Neuronal stem cell (in vitro differentiated cells): ENCODE measurements at regions not wholly inside any gene's neighbourhood (a gene's known extent, or its start where the extent isn't known, plus 50 kb on each side); places are given as distances from the start of the nearest gene placed in this dataset.

Experiments
- DNase-seq: peaks from one replicate; pipeline ENCODE4 v3.0.0-alpha.2; 2013; ENCODE audit warnings: low spot score
- H2AFZ ChIP-seq: one replicate; pipeline ENCODE4 v1.6.1; 2013; ENCODE audit warnings: mild to moderate bottlenecking, low read length, inconsistent platforms
- H2AK5ac ChIP-seq: 2 replicates; pipeline ENCODE4 v1.6.1; 2013; ENCODE audit warnings: low read depth, mild to moderate bottlenecking, inconsistent platforms, low read length, moderate library complexity, mixed read lengths
- H2BK120ac ChIP-seq: 2 replicates; pipeline ENCODE4 v1.6.1; 2013; ENCODE audit warnings: low read depth, mild to moderate bottlenecking, inconsistent platforms, low read length, moderate library complexity, mixed read lengths
- H2BK12ac ChIP-seq: one replicate; pipeline ENCODE4 v1.6.1; 2013; ENCODE audit warnings: low read length, inconsistent platforms
- H2BK15ac ChIP-seq: 2 replicates; pipeline ENCODE4 v1.6.1; 2013; ENCODE audit warnings: mild to moderate bottlenecking, low read length, inconsistent platforms, mixed read lengths
- H2BK5ac ChIP-seq: one replicate; pipeline ENCODE4 v1.6.1; 2013; ENCODE audit warnings: inconsistent platforms, mild to moderate bottlenecking, low read length, moderate library complexity
- H3K14ac ChIP-seq: one replicate; pipeline ENCODE4 v1.6.1; 2013; ENCODE audit warnings: low read length, inconsistent platforms
- H3K18ac ChIP-seq: 2 replicates; pipeline ENCODE4 v1.6.1; 2013; ENCODE audit warnings: low read length, inconsistent platforms
- H3K23ac ChIP-seq: 2 replicates; pipeline ENCODE4 v1.6.1; 2013; ENCODE audit warnings: low read depth, mild to moderate bottlenecking, mixed read lengths, low read length, inconsistent platforms; ENCODE audit not compliant: poor library complexity
- H3K27ac ChIP-seq: replicated peaks from 3 replicates; pipeline ENCODE4 v1.5.1; 2013; ENCODE audit warnings: low read length, inconsistent platforms
- H3K27me3 ChIP-seq, 3 experiments: 2 replicates each; pipeline ENCODE4 v1.6.1; 2013; ENCODE audit warnings: low read length in 3 of 3, mild to moderate bottlenecking in 2 of 3, inconsistent platforms in 1 of 3, low read depth in 1 of 3, mixed read lengths in 1 of 3, moderate library complexity in 1 of 3; ENCODE audit not compliant: control insufficient read depth in 3 of 3, insufficient read depth in 3 of 3
- H3K36me3 ChIP-seq, 2 donors: replicated peaks in 1 of 2; 2 replicates each; pipeline ENCODE4 v1.6.1; 2013; ENCODE audit warnings: low read length in 2 of 2; ENCODE audit not compliant: control insufficient read depth in 2 of 2, insufficient read depth in 2 of 2
- H3K4ac ChIP-seq: 2 replicates; pipeline ENCODE4 v1.6.1; 2013; ENCODE audit warnings: inconsistent platforms, mild to moderate bottlenecking, low read length, moderate library complexity
- H3K4me1 ChIP-seq, 2 donors: 1 replicate in 1 of 2; 2 replicates in 1 of 2; pipeline ENCODE4 v1.6.1; 2013; ENCODE audit warnings: low read length in 2 of 2, low read depth in 1 of 2; ENCODE audit not compliant: control insufficient read depth in 2 of 2, insufficient read depth in 1 of 2
- H3K4me2 ChIP-seq: one replicate; pipeline ENCODE4 v1.6.1; 2013; ENCODE audit warnings: mild to moderate bottlenecking, low read length, inconsistent platforms; ENCODE audit not compliant: insufficient read depth, poor library complexity, severe bottlenecking
- H3K4me3 ChIP-seq, 2 donors: 2 replicates each; pipeline ENCODE4 v1.5.1; 2013; ENCODE audit warnings: low read length in 2 of 2, mild to moderate bottlenecking in 2 of 2, inconsistent platforms in 1 of 2, moderate library complexity in 1 of 2
- H3K79me1 ChIP-seq: one replicate; pipeline ENCODE4 v1.6.1; 2013; ENCODE audit warnings: low read depth, mild to moderate bottlenecking, inconsistent platforms, low read length, moderate library complexity
- H3K9ac ChIP-seq: one replicate; pipeline ENCODE4 v1.6.1; 2013; ENCODE audit warnings: mild to moderate bottlenecking, low read depth, low read length, inconsistent platforms; ENCODE audit not compliant: poor library complexity
- H3K9me3 ChIP-seq, 2 donors: replicated peaks in 1 of 2; 2 replicates each; pipeline versions ENCODE3 to v1.6.1; 2013; ENCODE audit warnings: low read length in 2 of 2, mild to moderate bottlenecking in 2 of 2, inconsistent platforms in 1 of 2, low read depth in 1 of 2, mixed read lengths in 1 of 2, moderate library complexity in 1 of 2; ENCODE audit not compliant: control insufficient read depth in 2 of 2, insufficient read depth in 1 of 2
- H4K8ac ChIP-seq: one replicate; pipeline ENCODE4 v1.6.1; 2013; ENCODE audit warnings: low read depth, mild to moderate bottlenecking, inconsistent platforms, low read length, moderate library complexity
- H4K91ac ChIP-seq: one replicate; pipeline ENCODE4 v1.6.1; 2013; ENCODE audit warnings: low read length, low read depth, mild to moderate bottlenecking, inconsistent platforms; ENCODE audit not compliant: poor library complexity
- WGBS, 2 donors: extraction: QIAGEN DNeasy Blood & Tissue Kit; methylation state at CpG; one replicate each; pipeline ENCODE4 v1.1.7; 2013; ENCODE audit warnings: missing lambda C conversion rate in 2 of 2, mixed read lengths in 1 of 2; ENCODE audit not compliant: insufficient read length in 2 of 2, insufficient replicate concordance in 1 of 2; ENCODE audit errors: extremely low coverage in 2 of 2; 5-methylcytosine and 5-hydroxymethylcytosine counted together

GRCh38 chr1:81304187-81304586 is 496.5 kb upstream of the ADGRL2 start:
- no peak overlapping the region for H2BK12ac ChIP-seq
- no peak overlapping the region for H2BK5ac ChIP-seq
- no peak overlapping the region for H3K27ac ChIP-seq
- no peaks in the 10 kb centered on the region for H3K9me3 ChIP-seq
- H3K4me2 ChIP-seq = no peak overlapping the region
- H3K4ac ChIP-seq = no peak overlapping the region
- H3K14ac ChIP-seq = no peak overlapping the region
- H3K27me3 ChIP-seq = no peaks in the 10 kb centered on the region
- H3K18ac ChIP-seq = no peak overlapping the region
- DNase-seq = no peak
- H4K91ac ChIP-seq = no peak overlapping the region
- no peak overlapping the region for H2AFZ ChIP-seq
- no peak overlapping the region for H3K23ac ChIP-seq
- no peaks in the 10 kb centered on the region for H3K79me1 ChIP-seq
- H4K8ac ChIP-seq = no peak overlapping the region
- H2BK120ac ChIP-seq = no peak overlapping the region
- H2AK5ac ChIP-seq = no peak overlapping the region
- no peaks in the 10 kb centered on the region for H3K36me3 ChIP-seq
- H3K4me1 ChIP-seq = peaks cover 4 to 17% of the 10 kb centered on the region in 2 donors
- H3K4me3 ChIP-seq = no peak overlapping the region
- no peak overlapping the region for H3K9ac ChIP-seq
- no peak overlapping the region for H2BK15ac ChIP-seq

- Histone ChIP-seq H3K79me1 (no peaks in the 10 kb centered on the region), H3K4me1 (peaks cover 4 to 7% of the 10 kb centered on the region in 2 donors), H3K9me3 (no peaks in the 10 kb centered on the region), H3K4me3 (no peak overlapping the region), H3K36me3 (no peaks in the 10 kb centered on the region), H3K18ac (no peak overlapping the region), H2BK120ac (no peak overlapping the region), H4K8ac (no peak overlapping the region), H2BK5ac (no peak overlapping the region), H3K4ac (no peak overlapping the region), H3K4me2 (no peak overlapping the region), H2AFZ (no peak overlapping the region), H3K14ac (no peak overlapping the region), H3K9ac (no peak overlapping the region), H3K23ac (no peak overlapping the region), H3K27me3 (no peaks in the 10 kb centered on the region), H2BK12ac (no peak overlapping the region), H4K91ac (no peak overlapping the region), H3K27ac (no peak overlapping the region), H2AK5ac (no peak overlapping the region), H2BK15ac (no peak overlapping the region)
- WGBS, 2 donors = no CpG with 5 or more reads among the region's 2 CpGs
- no peak for DNase-seq
These were observed 500.8 kb upstream of the ADGRL2 start for GRCh38 chr1:81299892-81300291.

- Histone ChIP-seq H3K36me3 (no peaks in the 10 kb centered on the region), H3K9me3 (no peaks in the 10 kb centered on the region), H3K4me1 (peaks cover 4 to 5% of the 10 kb centered on the region in 2 donors), H3K4me2 (no peak overlapping the region), H2AK5ac (no peak overlapping the region), H3K4ac (no peak overlapping the region), H2BK12ac (no peak overlapping the region), H3K18ac (no peak overlapping the region), H4K91ac (no peak overlapping the region), H3K27me3 (no peaks in the 10 kb centered on the region), H2BK5ac (no peak overlapping the region), H4K8ac (no peak overlapping the region), H2AFZ (no peak overlapping the region), H3K14ac (no peak overlapping the region), H3K27ac (no peak overlapping the region), H2BK15ac (no peak overlapping the region), H3K23ac (no peak overlapping the region), H3K4me3 (no peak overlapping the region), H3K9ac (no peak overlapping the region), H3K79me1 (no peaks in the 10 kb centered on the region), H2BK120ac (no peak overlapping the region)
- DNase-seq = no peak
- no CpG with 5 or more reads among the region's 3 CpGs for WGBS, 2 donors
These were observed 502.5 kb upstream of the ADGRL2 start for GRCh38 chr1:81298266-81298665.

- H3K4ac ChIP-seq = no peak overlapping the region
These were observed 504.1 kb upstream of the ADGRL2 start for GRCh38 chr1:81296601-81297000.

More at GRCh38 chr1:81296601-81297000, 504.1 kb upstream of the ADGRL2 start:
- Histone ChIP-seq H2AK5ac (no peak overlapping the region), H3K36me3 (no peaks in the 10 kb centered on the region), H3K14ac (no peak overlapping the region), H3K18ac (no peak overlapping the region), H4K8ac (no peak overlapping the region), H3K79me1 (no peaks in the 10 kb centered on the region), H2BK15ac (no peak overlapping the region), H4K91ac (no peak overlapping the region), H3K9ac (no peak overlapping the region), H3K9me3 (no peaks in the 10 kb centered on the region), H3K27me3 (no peaks in the 10 kb centered on the region), H3K4me1 (peaks cover 4 to 5% of the 10 kb centered on the region in 2 donors), H3K27ac (no peak overlapping the region), H2BK5ac (no peak overlapping the region), H3K23ac (no peak overlapping the region), H3K4me2 (no peak overlapping the region), H2AFZ (no peak overlapping the region), H2BK12ac (no peak overlapping the region), H2BK120ac (no peak overlapping the region), H3K4me3 (no peak overlapping the region)
- no CpG with 5 or more reads among the region's 1 CpG for WGBS, 2 donors
- DNase-seq = no peak
